Tibial artery (tissue), 4 donors: ENCODE measurements at regions not wholly inside any gene's neighbourhood (a gene's known extent, or its start where the extent isn't known, plus 50 kb on each side); places are given as distances from the start of the nearest gene placed in this dataset.

Experiments used
- DNase-seq, 2 donors: peaks; one replicate each; pipeline ENCODE4 v3.0.0-alpha.2; 2019
- H3K27ac ChIP-seq, 2 donors: fragments of 200-600 bp; sonication (generic) in 1 of 2; 1 replicate in 1 of 2; 2 replicates in 1 of 2; pipeline ENCODE4 v1.5.1; 2018 to 2019; ENCODE audit warnings: mild to moderate bottlenecking in 1 of 2
- H3K27me3 ChIP-seq, 2 donors: fragments of 200-600 bp; sonication (generic) in 1 of 2; one replicate each; pipeline versions ENCODE4 v1.5.1 to v1.6.0; 2016 to 2019
- H3K36me3 ChIP-seq, 3 donors: fragments of 200-600 bp; sonication (generic) in 2 of 3; one replicate each; pipeline ENCODE4 v1.5.1; 2016 to 2019; ENCODE audit warnings: mild to moderate bottlenecking in 2 of 3
- H3K4me1 ChIP-seq, 4 donors: fragments of 200-600 bp; sonication (generic) in 2 of 4; 1 replicate in 3 of 4; 2 replicates in 1 of 4; pipeline ENCODE4 v1.5.1; 2016 to 2019
- H3K4me3 ChIP-seq, 2 donors: fragments of 200-600 bp; sonication (generic) in 1 of 2; 1 replicate in 1 of 2; 2 replicates in 1 of 2; pipeline ENCODE4 v1.5.1; 2018 to 2019; ENCODE audit warnings: mild to moderate bottlenecking in 2 of 2
- H3K9me3 ChIP-seq, 3 donors: fragments of 200-600 bp; sonication (generic) in 1 of 3; one replicate each; pipeline ENCODE4 v1.5.1; 2016 to 2019
- CTCF ChIP-seq, 2 experiments: fragments of 200-600 bp in 1 of 2; fragments of 450-650 bp in 1 of 2; IDR thresholded peaks; one replicate each; pipeline ENCODE4 v1.5.1; 2017 to 2019; ENCODE audit warnings: antibody characterized with exemption in 2 of 2, mild to moderate bottlenecking in 1 of 2, moderate library complexity in 1 of 2
- intact Hi-C: fragments of 100-400 bp; cut with DNase I; formaldehyde crosslinking; loops from one replicate; pipeline ENCODE4 v1.15.0; 2023; ENCODE audit warnings: low total_unique reads

DNA sequence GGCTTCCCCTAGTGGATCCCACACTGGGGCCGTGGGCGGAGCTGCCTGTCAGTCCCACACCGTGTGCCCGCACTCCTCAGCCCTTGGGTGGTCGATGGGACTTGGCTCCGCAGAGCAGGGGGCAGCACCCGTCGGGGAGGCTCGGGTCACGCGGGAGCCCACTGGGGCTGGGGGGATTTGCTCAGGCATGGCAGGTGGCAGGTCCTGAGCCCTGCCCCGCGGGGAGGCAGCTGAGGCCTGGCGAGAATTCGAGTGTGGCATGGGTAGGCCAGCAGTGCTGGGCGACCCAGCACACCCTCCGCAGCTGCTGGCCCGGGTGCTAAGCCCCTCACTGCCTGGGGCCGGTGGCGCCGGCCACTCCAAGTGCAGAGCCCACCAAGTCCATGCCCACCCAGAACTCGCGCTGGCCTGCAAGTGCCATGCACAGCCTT lies 481.7 kb upstream of the PRR20A start:
- no peak overlapping the region for H3K27ac ChIP-seq
- H3K27me3 ChIP-seq = no peaks in the 10 kb centered on the region
- no peaks in the 10 kb centered on the region for H3K4me1 ChIP-seq
- DNase-seq = no peak
- H3K9me3 ChIP-seq = peaks cover 0 to 15% (median 7%) of the 10 kb centered on the region in 3 donors
- no peaks in the 10 kb centered on the region for H3K36me3 ChIP-seq
- H3K4me3 ChIP-seq = no peak overlapping the region
- no peak for TF ChIP-seq CTCF (IDR thresholded peaks at IDR 0.05)
- intact Hi-C loops = no loop called here

DNA sequence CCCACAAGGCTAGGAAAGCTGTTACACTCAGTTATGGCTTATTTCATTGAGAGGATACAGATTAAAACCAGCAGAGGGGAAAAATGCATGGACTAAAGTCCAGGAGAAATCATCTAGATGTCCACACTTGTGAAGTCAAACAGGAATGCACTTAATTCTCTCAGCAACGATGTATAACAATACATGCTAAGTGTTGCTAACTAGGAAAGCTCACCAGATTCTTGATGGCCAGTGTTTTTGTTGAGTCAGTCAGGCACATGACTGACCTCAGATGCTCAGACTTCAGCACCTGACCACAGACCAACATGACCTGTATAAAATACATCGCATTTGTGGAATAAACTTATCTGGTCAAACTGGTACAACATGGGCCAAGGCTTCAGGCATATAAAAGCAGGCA lies 470.2 kb upstream of the PRR20A start:
- Histone ChIP-seq H3K27me3 (no peaks in the 10 kb centered on the region), H3K9me3 (no peaks in the 10 kb centered on the region), H3K36me3 (no peaks in the 10 kb centered on the region), H3K4me3 (no peak overlapping the region), H3K27ac (no peak overlapping the region), H3K4me1 (no peaks in the 10 kb centered on the region)
- DNase-seq = no peak
- TF ChIP-seq CTCF (IDR thresholded peaks at IDR 0.05) = no peak
- intact Hi-C loops = no loop called here

DNA sequence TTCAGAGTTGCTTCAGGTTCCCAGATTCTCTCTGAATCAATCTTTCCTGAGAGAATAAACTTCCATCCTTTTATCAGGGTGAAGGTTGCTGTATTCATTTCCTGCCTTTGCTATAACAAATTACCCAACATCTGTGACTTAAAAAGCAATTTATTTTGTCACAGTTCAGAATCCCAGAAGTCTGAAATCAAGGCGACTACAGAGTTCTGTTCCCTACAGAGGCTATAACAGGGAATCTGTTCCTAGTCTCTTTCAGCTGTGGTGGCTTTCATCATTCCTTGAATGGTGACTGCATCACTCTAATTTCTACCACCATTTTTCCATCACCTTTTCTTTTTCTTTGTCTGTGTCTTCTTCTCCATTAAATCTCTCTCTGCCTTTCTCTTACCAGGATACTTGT lies 459.3 kb upstream of the PRR20A start:
- Histone ChIP-seq H3K36me3 (no peaks in the 10 kb centered on the region), H3K27me3 (no peaks in the 10 kb centered on the region), H3K4me1 (no peaks in the 10 kb centered on the region), H3K4me3 (no peak overlapping the region), H3K27ac (no peak overlapping the region), H3K9me3 (peaks cover 0 to 6% (median 0%) of the 10 kb centered on the region in 3 donors)
- intact Hi-C loops = no loop called here
- DNase-seq = no peak
- no peak for TF ChIP-seq CTCF (IDR thresholded peaks at IDR 0.05)

DNA sequence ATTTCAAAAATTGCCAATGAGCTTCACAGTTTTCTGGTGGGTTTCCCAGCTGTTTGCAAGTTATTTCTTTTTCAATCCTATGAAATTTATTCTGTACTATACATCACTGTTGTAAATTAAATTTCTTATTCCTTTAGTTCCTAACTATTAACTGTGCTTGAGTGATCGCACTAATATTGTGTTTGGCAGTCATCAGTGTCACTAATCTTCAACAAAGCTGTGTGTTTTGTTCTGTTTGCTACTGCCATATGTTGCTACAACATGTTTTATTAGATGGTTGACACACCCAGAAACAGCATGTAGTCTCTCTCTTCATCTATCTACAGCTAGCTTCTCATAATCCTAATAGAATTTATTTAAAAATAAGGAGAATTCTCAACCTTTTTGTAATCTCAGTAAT lies 453.6 kb upstream of the PRR20A start:
- no peaks in the 10 kb centered on the region for H3K27me3 ChIP-seq
- no peaks in the 10 kb centered on the region for H3K9me3 ChIP-seq
- TF ChIP-seq CTCF (IDR thresholded peaks at IDR 0.05) = no peak
- H3K27ac ChIP-seq = no peak overlapping the region
- H3K4me3 ChIP-seq = no peak overlapping the region
- intact Hi-C loops = no loop called here
- H3K36me3 ChIP-seq = no peaks in the 10 kb centered on the region
- no peak for DNase-seq
- H3K4me1 ChIP-seq = no peaks in the 10 kb centered on the region

GRCh38 chr13:56697011-56697410 lies 443.7 kb upstream of the PRR20A start:
- no peaks in the 10 kb centered on the region for H3K27me3 ChIP-seq
- no peaks in the 10 kb centered on the region for H3K4me1 ChIP-seq
- H3K36me3 ChIP-seq = no peaks in the 10 kb centered on the region
- intact Hi-C loops = no loop called here
- H3K9me3 ChIP-seq = no peaks in the 10 kb centered on the region
- TF ChIP-seq CTCF (IDR thresholded peaks at IDR 0.05) = no peak
- no peak overlapping the region for H3K4me3 ChIP-seq
- no peak for DNase-seq
- H3K27ac ChIP-seq = no peak overlapping the region

GRCh38 chr13:56700324-56700723 lies 440.4 kb upstream of the PRR20A start:
- DNase-seq = no peak
- Histone ChIP-seq H3K4me1 (no peaks in the 10 kb centered on the region), H3K27me3 (no peaks in the 10 kb centered on the region), H3K4me3 (no peak overlapping the region), H3K27ac (no peak overlapping the region), H3K36me3 (no peaks in the 10 kb centered on the region), H3K9me3 (no peaks in the 10 kb centered on the region)
- TF ChIP-seq CTCF (IDR thresholded peaks at IDR 0.05) = no peak
- intact Hi-C loops = no loop called here
